Erythroblast (primary cell): ENCODE measurements at regions not wholly inside any gene's neighbourhood (a gene's known extent, or its start where the extent isn't known, plus 50 kb on each side); places are given as distances from the start of the nearest gene placed in this dataset.

Experiments
- GATA1 ChIP-seq: IDR thresholded peaks from 2 replicates; pipeline ENCODE4 v1.6.1; 2011; ENCODE audit warnings: low read depth, mild to moderate bottlenecking, control low read depth, low read length, moderate library complexity
- POLR2A ChIP-seq: IDR thresholded peaks from 2 replicates; pipeline ENCODE4 v1.6.1; 2011; ENCODE audit warnings: mild to moderate bottlenecking, low read length

DNA sequence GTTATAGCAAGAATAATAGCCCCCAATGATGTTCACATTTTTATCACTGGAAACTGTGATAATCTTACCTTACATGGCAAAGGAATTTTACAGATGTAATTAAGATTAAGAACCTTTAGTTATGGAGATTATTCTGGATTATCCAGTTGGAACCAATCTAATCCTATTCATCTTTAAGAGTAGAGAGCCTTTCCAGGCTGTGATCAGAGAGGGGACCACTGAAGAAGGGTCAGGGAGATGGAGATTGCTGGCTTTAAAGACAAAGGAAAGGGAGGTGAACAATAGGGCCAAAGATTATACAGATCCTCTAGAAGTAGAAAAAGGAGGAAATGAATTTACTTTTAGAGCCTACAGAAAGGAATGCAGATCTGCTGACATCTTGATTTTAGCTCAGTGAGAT is 253.5 kb upstream of the GRIN3A start:
- no peak for TF ChIP-seq POLR2A
- no peak for TF ChIP-seq GATA1
